ENCODE measurements at regions not wholly inside any gene's neighbourhood (a gene's known extent, or its start where the extent isn't known, plus 50 kb on each side); places are given as distances from the start of the nearest gene placed in this dataset.

DNA sequence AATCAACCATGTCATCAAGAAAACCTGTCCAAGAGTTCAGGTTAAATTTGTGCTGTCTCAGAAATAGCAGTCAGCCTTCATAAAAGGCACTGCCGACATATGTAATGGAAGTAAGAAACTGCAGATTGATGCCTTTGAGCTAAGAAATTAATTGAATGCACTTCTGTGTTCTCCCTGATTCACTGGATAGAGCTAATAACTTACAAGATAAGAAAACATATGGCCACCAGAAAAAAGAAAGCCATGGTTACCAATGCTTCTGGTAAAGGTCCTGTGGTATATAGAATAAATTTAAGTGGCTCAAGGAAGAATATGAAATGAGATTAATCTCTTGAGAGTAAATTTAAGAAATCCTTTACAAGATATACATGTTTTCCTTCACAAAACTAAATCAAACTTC, 242.5 kb upstream of the UFL1 start:
- Histone ChIP-seq H3K4me3 (ENCODE audit: low read length) (no peak overlapping the region), H3K9me3 (ENCODE audit: low read length) (no peaks in the 10 kb centered on the region), H3K79me2 (replicated peaks; ENCODE audit: insufficient read depth, low read length) (no peaks in the 10 kb centered on the region), H3F3A (ENCODE audit: insufficient read depth, low read length, poor library complexity, severe bottlenecking) (no peaks in the 10 kb centered on the region), H3K27me3 (ENCODE audit: insufficient read depth, low read depth, low read length) (no peaks in the 10 kb centered on the region), H3K9ac (ENCODE audit: low read length) (no peak overlapping the region), H2AFZ (ENCODE audit: low read depth, low read length) (no peak overlapping the region), H3K36me3 (ENCODE audit: insufficient read depth, low read length) (no peaks in the 10 kb centered on the region), H4K20me1 (ENCODE audit: insufficient read depth) (no peaks in the 10 kb centered on the region), H3K4me2 (ENCODE audit: low read length) (no peak overlapping the region), H3K9me2 (ENCODE audit: insufficient read depth, low read length) (no peaks in the 10 kb centered on the region), H3K27ac (ENCODE audit: low read length) (no peak overlapping the region)
- TF ChIP-seq, protein P1, sequence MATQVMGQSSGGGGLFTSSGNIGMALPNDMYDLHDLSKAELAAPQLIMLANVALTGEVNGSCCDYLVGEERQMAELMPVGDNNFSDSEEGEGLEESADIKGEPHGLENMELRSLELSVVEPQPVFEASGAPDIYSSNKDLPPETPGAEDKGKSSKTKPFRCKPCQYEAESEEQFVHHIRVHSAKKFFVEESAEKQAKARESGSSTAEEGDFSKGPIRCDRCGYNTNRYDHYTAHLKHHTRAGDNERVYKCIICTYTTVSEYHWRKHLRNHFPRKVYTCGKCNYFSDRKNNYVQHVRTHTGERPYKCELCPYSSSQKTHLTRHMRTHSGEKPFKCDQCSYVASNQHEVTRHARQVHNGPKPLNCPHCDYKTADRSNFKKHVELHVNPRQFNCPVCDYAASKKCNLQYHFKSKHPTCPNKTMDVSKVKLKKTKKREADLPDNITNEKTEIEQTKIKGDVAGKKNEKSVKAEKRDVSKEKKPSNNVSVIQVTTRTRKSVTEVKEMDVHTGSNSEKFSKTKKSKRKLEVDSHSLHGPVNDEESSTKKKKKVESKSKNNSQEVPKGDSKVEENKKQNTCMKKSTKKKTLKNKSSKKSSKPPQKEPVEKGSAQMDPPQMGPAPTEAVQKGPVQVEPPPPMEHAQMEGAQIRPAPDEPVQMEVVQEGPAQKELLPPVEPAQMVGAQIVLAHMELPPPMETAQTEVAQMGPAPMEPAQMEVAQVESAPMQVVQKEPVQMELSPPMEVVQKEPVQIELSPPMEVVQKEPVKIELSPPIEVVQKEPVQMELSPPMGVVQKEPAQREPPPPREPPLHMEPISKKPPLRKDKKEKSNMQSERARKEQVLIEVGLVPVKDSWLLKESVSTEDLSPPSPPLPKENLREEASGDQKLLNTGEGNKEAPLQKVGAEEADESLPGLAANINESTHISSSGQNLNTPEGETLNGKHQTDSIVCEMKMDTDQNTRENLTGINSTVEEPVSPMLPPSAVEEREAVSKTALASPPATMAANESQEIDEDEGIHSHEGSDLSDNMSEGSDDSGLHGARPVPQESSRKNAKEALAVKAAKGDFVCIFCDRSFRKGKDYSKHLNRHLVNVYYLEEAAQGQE (IDR thresholded peaks at IDR 0.05; ENCODE audit: borderline replicate concordance), result no peak
- TF ChIP-seq, protein P2, sequence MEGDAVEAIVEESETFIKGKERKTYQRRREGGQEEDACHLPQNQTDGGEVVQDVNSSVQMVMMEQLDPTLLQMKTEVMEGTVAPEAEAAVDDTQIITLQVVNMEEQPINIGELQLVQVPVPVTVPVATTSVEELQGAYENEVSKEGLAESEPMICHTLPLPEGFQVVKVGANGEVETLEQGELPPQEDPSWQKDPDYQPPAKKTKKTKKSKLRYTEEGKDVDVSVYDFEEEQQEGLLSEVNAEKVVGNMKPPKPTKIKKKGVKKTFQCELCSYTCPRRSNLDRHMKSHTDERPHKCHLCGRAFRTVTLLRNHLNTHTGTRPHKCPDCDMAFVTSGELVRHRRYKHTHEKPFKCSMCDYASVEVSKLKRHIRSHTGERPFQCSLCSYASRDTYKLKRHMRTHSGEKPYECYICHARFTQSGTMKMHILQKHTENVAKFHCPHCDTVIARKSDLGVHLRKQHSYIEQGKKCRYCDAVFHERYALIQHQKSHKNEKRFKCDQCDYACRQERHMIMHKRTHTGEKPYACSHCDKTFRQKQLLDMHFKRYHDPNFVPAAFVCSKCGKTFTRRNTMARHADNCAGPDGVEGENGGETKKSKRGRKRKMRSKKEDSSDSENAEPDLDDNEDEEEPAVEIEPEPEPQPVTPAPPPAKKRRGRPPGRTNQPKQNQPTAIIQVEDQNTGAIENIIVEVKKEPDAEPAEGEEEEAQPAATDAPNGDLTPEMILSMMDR (IDR thresholded peaks at IDR 0.05; ENCODE audit: poor library complexity, severe bottlenecking), result no peak
- TF ChIP-seq EZH2 (IDR thresholded peaks at IDR 0.05; ENCODE audit: borderline replicate concordance, insufficient read depth, low read length, poor library complexity, severe bottlenecking) (no peak), TAF1 (IDR thresholded peaks at IDR 0.05; ENCODE audit: low read depth) (no peak), EP300 (conservative IDR thresholded peaks at IDR 0.05; ENCODE audit: poor library complexity, severe bottlenecking) (no peak), POLR2AphosphoS5 (IDR thresholded peaks at IDR 0.05) (no peak), RAD21 (conservative IDR thresholded peaks at IDR 0.05) (no peak)

DNA sequence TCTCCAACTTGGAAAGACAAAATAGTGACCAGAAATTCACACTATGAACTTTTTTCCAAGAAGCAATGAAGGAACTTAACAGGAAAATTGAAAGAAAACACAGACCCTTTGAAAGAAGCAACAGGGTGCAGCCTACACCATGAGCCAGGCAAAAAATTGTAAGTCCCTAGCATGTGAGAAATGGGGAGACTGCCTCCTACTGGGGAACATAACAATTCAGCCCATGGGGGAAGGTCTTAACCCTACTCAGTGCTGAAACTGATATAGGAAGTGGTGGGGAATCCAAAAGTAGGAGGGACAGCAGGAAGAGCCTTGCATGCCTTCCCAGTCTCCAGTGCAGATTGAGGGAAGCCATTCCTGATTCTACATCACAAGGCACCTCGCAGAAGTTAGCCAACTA, 235.1 kb upstream of the UFL1 start:
- TF ChIP-seq RAD21 (conservative IDR thresholded peaks at IDR 0.05), result no peak
- TF ChIP-seq TAF1 (IDR thresholded peaks at IDR 0.05; ENCODE audit: low read depth), result no peak
- TF ChIP-seq MXI1 (conservative IDR thresholded peaks at IDR 0.05; ENCODE audit: poor library complexity, severe bottlenecking), result no peak
- TF ChIP-seq EP300 (conservative IDR thresholded peaks at IDR 0.05; ENCODE audit: poor library complexity, severe bottlenecking), result no peak
- TF ChIP-seq, protein P2 (IDR thresholded peaks at IDR 0.05; ENCODE audit: poor library complexity, severe bottlenecking), result no peak
- TF ChIP-seq, protein P1 (IDR thresholded peaks at IDR 0.05; ENCODE audit: borderline replicate concordance), result no peak
- TF ChIP-seq EZH2 (IDR thresholded peaks at IDR 0.05; ENCODE audit: borderline replicate concordance, insufficient read depth, low read length, poor library complexity, severe bottlenecking), result no peak
- no peak for TF ChIP-seq POLR2AphosphoS5 (IDR thresholded peaks at IDR 0.05)
- no peak for TF ChIP-seq SMC3 (conservative IDR thresholded peaks at IDR 0.05; ENCODE audit: poor library complexity)
- H3K4me2 ChIP-seq (ENCODE audit: low read length), result no peak overlapping the region
- no peaks in the 10 kb centered on the region for H3K9me2 ChIP-seq (ENCODE audit: insufficient read depth, low read length)

More for the DNA sequence above, 235.1 kb upstream of the UFL1 start:
- no peaks in the 10 kb centered on the region for H3K9me3 ChIP-seq (ENCODE audit: low read length)
- H3K27ac ChIP-seq (ENCODE audit: low read length), result no peak overlapping the region
- H2AFZ ChIP-seq (ENCODE audit: low read depth, low read length), result no peak overlapping the region
- H3K27me3 ChIP-seq (ENCODE audit: insufficient read depth, low read depth, low read length), result no peaks in the 10 kb centered on the region
- H4K20me1 ChIP-seq (ENCODE audit: insufficient read depth), result no peaks in the 10 kb centered on the region
- no peak overlapping the region for H3K9ac ChIP-seq (ENCODE audit: low read length)
- no peak overlapping the region for H3K4me3 ChIP-seq (ENCODE audit: low read length)
- no peaks in the 10 kb centered on the region for H3F3A ChIP-seq (ENCODE audit: insufficient read depth, low read length, poor library complexity, severe bottlenecking)
- no peaks in the 10 kb centered on the region for H3K79me2 ChIP-seq (replicated peaks; ENCODE audit: insufficient read depth, low read length)
- no peaks in the 10 kb centered on the region for H3K36me3 ChIP-seq (ENCODE audit: insufficient read depth, low read length)

Data from neural cell (in vitro differentiated cells).